Activated B cell treated with CpG ODN at 0.5 μM for 24 hours (primary cell): ENCODE measurements at regions not wholly inside any gene's neighbourhood (a gene's known extent, or its start where the extent isn't known, plus 50 kb on each side); places are given as distances from the start of the nearest gene placed in this dataset.

Source experiments
- ATAC-seq: fragments of 200-7000 bp; cut with Tn5 transposase; one replicate; pipeline ENCODE4 v1.10.0; 2021; ENCODE audit warnings: low read depth, mild to moderate bottlenecking, moderate library complexity
- CTCF ChIA-PET: fragments of 350-600 bp; sonication (Branson Sonifier 250); formaldehyde crosslinking; loops from one replicate; lab custom pipeline; 2021; ENCODE audit warnings: antibody characterized with exemption; lab: Charles Lee
- POLR2A ChIA-PET: fragments of 350-600 bp; sonication (Branson Sonifier 250); formaldehyde crosslinking; loops from one replicate; lab custom pipeline; 2021; ENCODE audit warnings: antibody characterized with exemption; lab: Charles Lee
- DNase-seq: peaks from one replicate; pipeline ENCODE4 v3.0.0; 2022
- H3K27ac Mint-ChIP-seq: one replicate; pipeline ENCODE4 v1.8.0; 2020; ENCODE audit warnings: mixed read lengths
- H3K27me3 Mint-ChIP-seq: one replicate; pipeline ENCODE4 v1.8.0; 2021; ENCODE audit warnings: mixed read lengths
- H3K36me3 Mint-ChIP-seq: one replicate; pipeline ENCODE4 v1.8.0; 2021; ENCODE audit warnings: low read depth, mixed read lengths
- H3K4me1 Mint-ChIP-seq: one replicate; pipeline ENCODE4 v1.8.0; 2021; ENCODE audit warnings: mixed read lengths
- H3K4me3 Mint-ChIP-seq: one replicate; pipeline ENCODE4 v1.8.0; 2020; ENCODE audit warnings: mild to moderate bottlenecking, mixed read lengths
- H3K9me3 Mint-ChIP-seq: one replicate; pipeline ENCODE4 v1.8.0; 2020; ENCODE audit warnings: mixed read lengths
- CTCF ChIP-seq: fragments of 200-600 bp; IDR thresholded peaks from one replicate; pipeline ENCODE4 v1.8.0; 2022; ENCODE audit warnings: antibody characterized with exemption, mild to moderate bottlenecking
- intact Hi-C: fragments of 100-400 bp; cut with micrococcal nuclease; formaldehyde crosslinking; loops from one replicate; pipeline ENCODE4 v1.15.1; 2024

DNA sequence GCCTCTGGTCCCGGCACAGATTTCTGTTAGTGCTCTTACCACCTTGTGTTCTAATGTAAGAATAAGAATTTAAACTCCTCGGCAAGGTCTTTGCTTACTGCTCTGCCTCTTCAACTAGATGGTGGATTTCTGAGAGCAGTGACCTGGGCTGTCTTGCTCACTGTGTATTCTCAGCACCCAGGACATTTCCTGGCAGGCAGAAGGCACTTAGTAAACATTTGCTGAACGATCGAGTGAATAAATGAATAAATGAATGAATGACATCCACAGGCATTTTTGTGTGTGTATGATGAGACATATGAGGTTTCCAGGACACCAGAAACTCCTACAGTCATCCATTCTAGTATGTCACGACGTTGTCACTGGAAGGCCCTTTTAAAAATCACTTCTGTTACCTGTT lies 143.2 kb downstream of the BOD1 start:
- Mint-ChIP-seq H3K27ac (no peak overlapping the region), H3K9me3 (peaks cover 3% of the 10 kb centered on the region), H3K36me3 (no peaks in the 10 kb centered on the region), H3K4me3 (no peak overlapping the region), H3K4me1 (no peaks in the 10 kb centered on the region), H3K27me3 (peaks cover 2% of the 10 kb centered on the region)
- no peak for TF ChIP-seq CTCF
- ChIA-PET CTCF (no interaction called here), POLR2A (no interaction called here)
- intact Hi-C loops = no loop called here
- DNase-seq (no peak), ATAC-seq (no peak)

DNA sequence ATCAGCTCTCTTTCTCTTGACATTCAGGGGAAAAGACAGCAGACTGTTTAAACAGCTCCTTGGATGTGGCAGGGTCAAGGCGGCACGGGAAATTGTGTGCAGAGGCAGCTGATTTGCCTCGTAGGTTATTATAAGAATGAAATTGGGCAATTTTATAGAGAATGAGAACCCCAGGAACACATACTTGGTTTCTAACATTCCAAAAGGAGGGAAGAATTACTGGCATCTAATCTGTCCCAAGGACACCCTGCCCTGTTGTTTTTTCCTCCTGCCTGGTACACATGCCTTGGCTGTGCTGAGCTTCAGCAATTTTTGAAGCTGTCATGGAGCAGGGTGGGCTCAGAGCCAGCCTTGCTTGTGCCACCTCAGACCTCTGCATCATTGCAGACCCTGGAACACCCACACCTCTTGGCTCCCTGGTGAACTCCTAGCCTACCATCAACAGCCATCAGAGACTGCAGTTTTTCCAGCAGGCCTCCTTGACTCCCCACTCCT lies 143.6 kb downstream of the BOD1 start:
- DNase-seq (no peak), ATAC-seq (no peak)
- no peak for TF ChIP-seq CTCF
- POLR2A ChIA-PET = no interaction called here
- Mint-ChIP-seq H3K36me3 (no peaks in the 10 kb centered on the region), H3K27me3 (no peaks in the 10 kb centered on the region), H3K4me3 (no peak overlapping the region), H3K27ac (no peak overlapping the region), H3K9me3 (peaks cover 3% of the 10 kb centered on the region), H3K4me1 (no peaks in the 10 kb centered on the region)
- intact Hi-C loops = no loop called here
- CTCF ChIA-PET = no interaction called here

DNA sequence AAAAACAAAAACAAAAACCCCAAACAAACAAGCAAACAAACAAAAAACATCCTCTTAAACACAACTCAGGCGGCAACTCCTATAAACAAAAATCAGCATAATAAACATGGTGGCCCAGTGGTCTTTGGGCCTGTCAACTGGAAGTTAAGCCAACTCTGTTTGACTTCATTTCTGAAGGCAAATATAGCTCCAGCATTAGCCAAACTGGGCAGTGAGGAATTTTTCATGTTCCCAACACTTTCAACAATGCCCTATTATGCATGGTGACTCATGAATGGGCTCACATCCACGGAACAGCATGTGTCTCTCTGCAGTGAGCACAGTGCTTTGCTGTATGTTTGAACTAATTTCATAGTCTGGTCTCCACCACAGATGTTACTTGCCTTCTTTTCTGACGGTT lies 143.9 kb upstream of the STC2 start:
- TF ChIP-seq CTCF = no peak
- H3K4me1 Mint-ChIP-seq = no peaks in the 10 kb centered on the region
- ChIA-PET CTCF (no interaction called here), POLR2A (no interaction called here)
- intact Hi-C loops = no loop called here
- no peaks in the 10 kb centered on the region for H3K36me3 Mint-ChIP-seq
- DNase-seq (no peak), ATAC-seq (no peak)
- peaks cover 3% of the 10 kb centered on the region for H3K9me3 Mint-ChIP-seq
- no peak overlapping the region for H3K4me3 Mint-ChIP-seq
- H3K27me3 Mint-ChIP-seq = no peaks in the 10 kb centered on the region
- no peak overlapping the region for H3K27ac Mint-ChIP-seq

GRCh38 chr5:173468821-173469251 lies 140.6 kb upstream of the STC2 start:
- DNase-seq (no peak), ATAC-seq (no peak)
- intact Hi-C loops = no loop called here
- Mint-ChIP-seq H3K4me3 (no peak overlapping the region), H3K27me3 (no peaks in the 10 kb centered on the region), H3K36me3 (no peaks in the 10 kb centered on the region), H3K4me1 (no peaks in the 10 kb centered on the region), H3K9me3 (peaks cover 7% of the 10 kb centered on the region), H3K27ac (no peak overlapping the region)
- ChIA-PET POLR2A (no interaction called here), CTCF (no interaction called here)
- TF ChIP-seq CTCF = no peak

- no peaks in the 10 kb centered on the region for H3K36me3 Mint-ChIP-seq
- intact Hi-C loops = no loop called here
Observed at GRCh38 chr5:173466227-173466626, 138.0 kb upstream of the STC2 start.

More at GRCh38 chr5:173466227-173466626, 138.0 kb upstream of the STC2 start:
- ATAC-seq (no peak), DNase-seq (no peak)
- no peak for TF ChIP-seq CTCF
- Mint-ChIP-seq H3K27ac (no peak overlapping the region), H3K4me1 (no peaks in the 10 kb centered on the region), H3K4me3 (no peak overlapping the region), H3K27me3 (no peaks in the 10 kb centered on the region), H3K9me3 (peaks cover 7% of the 10 kb centered on the region)
- ChIA-PET CTCF (no interaction called here), POLR2A (no interaction called here)
